Gastroesophageal sphincter (tissue), 3 donors: ENCODE measurements at regions not wholly inside any gene's neighbourhood (a gene's known extent, or its start where the extent isn't known, plus 50 kb on each side); places are given as distances from the start of the nearest gene placed in this dataset.

Source experiments
- POLR2A ChIP-seq, 2 donors: fragments of 450-650 bp; IDR thresholded peaks; one replicate each; pipeline ENCODE4 v1.6.1; 2017; ENCODE audit warnings: antibody characterized with exemption in 2 of 2, mild to moderate bottlenecking in 2 of 2, moderate library complexity in 1 of 2
- POLR2AphosphoS5 ChIP-seq: sonication (generic); formaldehyde crosslinking; IDR thresholded peaks from one replicate; pipeline ENCODE4 v1.6.1; 2017; ENCODE audit warnings: antibody characterized with exemption
- TF ChIP-seq, protein P1 (sequence below), 4 experiments: fragments of 200-600 bp in 2 of 4; fragments of 450-650 bp in 2 of 4; sonication (generic) in 1 of 4; IDR thresholded peaks; one replicate each; pipeline ENCODE4 v1.5.1; 2017 to 2019; ENCODE audit warnings: antibody characterized with exemption in 4 of 4, mild to moderate bottlenecking in 2 of 4, moderate library complexity in 2 of 4

GRCh38 chr15:26358708-26359107, 414.2 kb downstream of the GABRB3 start:
- TF ChIP-seq, protein P1, sequence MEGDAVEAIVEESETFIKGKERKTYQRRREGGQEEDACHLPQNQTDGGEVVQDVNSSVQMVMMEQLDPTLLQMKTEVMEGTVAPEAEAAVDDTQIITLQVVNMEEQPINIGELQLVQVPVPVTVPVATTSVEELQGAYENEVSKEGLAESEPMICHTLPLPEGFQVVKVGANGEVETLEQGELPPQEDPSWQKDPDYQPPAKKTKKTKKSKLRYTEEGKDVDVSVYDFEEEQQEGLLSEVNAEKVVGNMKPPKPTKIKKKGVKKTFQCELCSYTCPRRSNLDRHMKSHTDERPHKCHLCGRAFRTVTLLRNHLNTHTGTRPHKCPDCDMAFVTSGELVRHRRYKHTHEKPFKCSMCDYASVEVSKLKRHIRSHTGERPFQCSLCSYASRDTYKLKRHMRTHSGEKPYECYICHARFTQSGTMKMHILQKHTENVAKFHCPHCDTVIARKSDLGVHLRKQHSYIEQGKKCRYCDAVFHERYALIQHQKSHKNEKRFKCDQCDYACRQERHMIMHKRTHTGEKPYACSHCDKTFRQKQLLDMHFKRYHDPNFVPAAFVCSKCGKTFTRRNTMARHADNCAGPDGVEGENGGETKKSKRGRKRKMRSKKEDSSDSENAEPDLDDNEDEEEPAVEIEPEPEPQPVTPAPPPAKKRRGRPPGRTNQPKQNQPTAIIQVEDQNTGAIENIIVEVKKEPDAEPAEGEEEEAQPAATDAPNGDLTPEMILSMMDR (IDR thresholded peaks at IDR 0.05), result no peak
- TF ChIP-seq POLR2A (IDR thresholded peaks at IDR 0.05) (no peak), POLR2AphosphoS5 (no peak)
